ENCODE measurements at regions not wholly inside any gene's neighbourhood (a gene's known extent, or its start where the extent isn't known, plus 50 kb on each side); places are given as distances from the start of the nearest gene placed in this dataset.

GRCh38 chr15:96524676-96525417 lies 194.3 kb downstream of the NR2F2 start:
- ChIA-PET CTCF (interaction anchor here (0.6 kb wide), 1 partner anchor 1855 kb away, joined by 4 read pairs; no protein-coding TSS in a partner anchor), POLR2A (no interaction called here)
- no peaks in the 10 kb centered on the region for H3K9me3 ChIP-seq (ENCODE audit: control insufficient read depth, insufficient read depth, low read depth, low read length)
- H3K4me1 ChIP-seq (ENCODE audit: control insufficient read depth, insufficient read depth, low read length), result no peaks in the 10 kb centered on the region
- no peak overlapping the region for H3K27ac ChIP-seq (ENCODE audit: extremely low read depth, low read depth, low read length)
- H3K36me3 ChIP-seq (ENCODE audit: control insufficient read depth in 2 of 2, insufficient read depth in 1 of 2, low read length in 2 of 2), result no peaks in the 10 kb centered on the region
- H3K4me3 ChIP-seq (ENCODE audit: low read depth, low read length), result no peak overlapping the region
- TF ChIP-seq ZNF521 (tag by site-specific recombination; IDR thresholded peaks at IDR 0.05) (no peak), KLF16 (tag by site-specific recombination; IDR thresholded peaks at IDR 0.05) (no peak), ZSCAN30 (tag by site-specific recombination; IDR thresholded peaks at IDR 0.05) (no peak), GLIS2 (tag by site-specific recombination; IDR thresholded peaks at IDR 0.05) (no peak), ZNF202 (tag by site-specific recombination; IDR thresholded peaks at IDR 0.05; ENCODE audit: borderline replicate concordance) (no peak), ZNF776 (tag by site-specific recombination; IDR thresholded peaks at IDR 0.05; ENCODE audit: borderline replicate concordance) (no peak), ZBTB1 (tag by site-specific recombination; IDR thresholded peaks at IDR 0.05) (no peak), ZBTB10 (tag by site-specific recombination; IDR thresholded peaks at IDR 0.05) (no peak), SALL2 (tag by site-specific recombination; IDR thresholded peaks at IDR 0.05; ENCODE audit: borderline replicate concordance) (no peak), ZNF747 (tag by site-specific recombination; IDR thresholded peaks at IDR 0.05) (no peak), ZNF768 (tag by site-specific recombination; IDR thresholded peaks at IDR 0.05) (no peak), ZNF692 (tag by site-specific recombination; IDR thresholded peaks at IDR 0.05) (no peak), ZNF155 (tag by site-specific recombination; IDR thresholded peaks at IDR 0.05) (no peak), ZNF629 (tag by site-specific recombination; IDR thresholded peaks at IDR 0.05) (no peak)
- TF ChIP-seq, protein P1, sequence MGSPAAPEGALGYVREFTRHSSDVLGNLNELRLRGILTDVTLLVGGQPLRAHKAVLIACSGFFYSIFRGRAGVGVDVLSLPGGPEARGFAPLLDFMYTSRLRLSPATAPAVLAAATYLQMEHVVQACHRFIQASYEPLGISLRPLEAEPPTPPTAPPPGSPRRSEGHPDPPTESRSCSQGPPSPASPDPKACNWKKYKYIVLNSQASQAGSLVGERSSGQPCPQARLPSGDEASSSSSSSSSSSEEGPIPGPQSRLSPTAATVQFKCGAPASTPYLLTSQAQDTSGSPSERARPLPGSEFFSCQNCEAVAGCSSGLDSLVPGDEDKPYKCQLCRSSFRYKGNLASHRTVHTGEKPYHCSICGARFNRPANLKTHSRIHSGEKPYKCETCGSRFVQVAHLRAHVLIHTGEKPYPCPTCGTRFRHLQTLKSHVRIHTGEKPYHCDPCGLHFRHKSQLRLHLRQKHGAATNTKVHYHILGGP (tag by site-specific recombination; IDR thresholded peaks at IDR 0.05), result no peak
- TF ChIP-seq, protein P2, sequence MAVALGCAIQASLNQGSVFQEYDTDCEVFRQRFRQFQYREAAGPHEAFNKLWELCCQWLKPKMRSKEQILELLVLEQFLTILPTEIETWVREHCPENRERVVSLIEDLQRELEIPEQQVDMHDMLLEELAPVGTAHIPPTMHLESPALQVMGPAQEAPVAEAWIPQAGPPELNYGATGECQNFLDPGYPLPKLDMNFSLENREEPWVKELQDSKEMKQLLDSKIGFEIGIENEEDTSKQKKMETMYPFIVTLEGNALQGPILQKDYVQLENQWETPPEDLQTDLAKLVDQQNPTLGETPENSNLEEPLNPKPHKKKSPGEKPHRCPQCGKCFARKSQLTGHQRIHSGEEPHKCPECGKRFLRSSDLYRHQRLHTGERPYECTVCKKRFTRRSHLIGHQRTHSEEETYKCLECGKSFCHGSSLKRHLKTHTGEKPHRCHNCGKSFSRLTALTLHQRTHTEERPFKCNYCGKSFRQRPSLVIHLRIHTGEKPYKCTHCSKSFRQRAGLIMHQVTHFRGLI (tag by site-specific recombination; IDR thresholded peaks at IDR 0.05), result no peak
- TF ChIP-seq, protein P3, sequence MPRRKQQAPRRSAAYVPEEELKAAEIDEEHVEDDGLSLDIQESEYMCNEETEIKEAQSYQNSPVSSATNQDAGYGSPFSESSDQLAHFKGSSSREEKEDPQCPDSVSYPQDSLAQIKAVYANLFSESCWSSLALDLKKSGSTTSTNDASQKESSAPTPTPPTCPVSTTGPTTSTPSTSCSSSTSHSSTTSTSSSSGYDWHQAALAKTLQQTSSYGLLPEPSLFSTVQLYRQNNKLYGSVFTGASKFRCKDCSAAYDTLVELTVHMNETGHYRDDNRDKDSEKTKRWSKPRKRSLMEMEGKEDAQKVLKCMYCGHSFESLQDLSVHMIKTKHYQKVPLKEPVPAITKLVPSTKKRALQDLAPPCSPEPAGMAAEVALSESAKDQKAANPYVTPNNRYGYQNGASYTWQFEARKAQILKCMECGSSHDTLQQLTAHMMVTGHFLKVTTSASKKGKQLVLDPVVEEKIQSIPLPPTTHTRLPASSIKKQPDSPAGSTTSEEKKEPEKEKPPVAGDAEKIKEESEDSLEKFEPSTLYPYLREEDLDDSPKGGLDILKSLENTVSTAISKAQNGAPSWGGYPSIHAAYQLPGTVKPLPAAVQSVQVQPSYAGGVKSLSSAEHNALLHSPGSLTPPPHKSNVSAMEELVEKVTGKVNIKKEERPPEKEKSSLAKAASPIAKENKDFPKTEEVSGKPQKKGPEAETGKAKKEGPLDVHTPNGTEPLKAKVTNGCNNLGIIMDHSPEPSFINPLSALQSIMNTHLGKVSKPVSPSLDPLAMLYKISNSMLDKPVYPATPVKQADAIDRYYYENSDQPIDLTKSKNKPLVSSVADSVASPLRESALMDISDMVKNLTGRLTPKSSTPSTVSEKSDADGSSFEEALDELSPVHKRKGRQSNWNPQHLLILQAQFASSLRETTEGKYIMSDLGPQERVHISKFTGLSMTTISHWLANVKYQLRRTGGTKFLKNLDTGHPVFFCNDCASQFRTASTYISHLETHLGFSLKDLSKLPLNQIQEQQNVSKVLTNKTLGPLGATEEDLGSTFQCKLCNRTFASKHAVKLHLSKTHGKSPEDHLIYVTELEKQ (tag by site-specific recombination; IDR thresholded peaks at IDR 0.05; ENCODE audit: borderline replicate concordance), result no peak
- TF ChIP-seq, protein P4, sequence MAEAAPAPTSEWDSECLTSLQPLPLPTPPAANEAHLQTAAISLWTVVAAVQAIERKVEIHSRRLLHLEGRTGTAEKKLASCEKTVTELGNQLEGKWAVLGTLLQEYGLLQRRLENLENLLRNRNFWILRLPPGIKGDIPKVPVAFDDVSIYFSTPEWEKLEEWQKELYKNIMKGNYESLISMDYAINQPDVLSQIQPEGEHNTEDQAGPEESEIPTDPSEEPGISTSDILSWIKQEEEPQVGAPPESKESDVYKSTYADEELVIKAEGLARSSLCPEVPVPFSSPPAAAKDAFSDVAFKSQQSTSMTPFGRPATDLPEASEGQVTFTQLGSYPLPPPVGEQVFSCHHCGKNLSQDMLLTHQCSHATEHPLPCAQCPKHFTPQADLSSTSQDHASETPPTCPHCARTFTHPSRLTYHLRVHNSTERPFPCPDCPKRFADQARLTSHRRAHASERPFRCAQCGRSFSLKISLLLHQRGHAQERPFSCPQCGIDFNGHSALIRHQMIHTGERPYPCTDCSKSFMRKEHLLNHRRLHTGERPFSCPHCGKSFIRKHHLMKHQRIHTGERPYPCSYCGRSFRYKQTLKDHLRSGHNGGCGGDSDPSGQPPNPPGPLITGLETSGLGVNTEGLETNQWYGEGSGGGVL (tag by site-specific recombination; IDR thresholded peaks at IDR 0.05), result no peak
- TF ChIP-seq, protein P5, sequence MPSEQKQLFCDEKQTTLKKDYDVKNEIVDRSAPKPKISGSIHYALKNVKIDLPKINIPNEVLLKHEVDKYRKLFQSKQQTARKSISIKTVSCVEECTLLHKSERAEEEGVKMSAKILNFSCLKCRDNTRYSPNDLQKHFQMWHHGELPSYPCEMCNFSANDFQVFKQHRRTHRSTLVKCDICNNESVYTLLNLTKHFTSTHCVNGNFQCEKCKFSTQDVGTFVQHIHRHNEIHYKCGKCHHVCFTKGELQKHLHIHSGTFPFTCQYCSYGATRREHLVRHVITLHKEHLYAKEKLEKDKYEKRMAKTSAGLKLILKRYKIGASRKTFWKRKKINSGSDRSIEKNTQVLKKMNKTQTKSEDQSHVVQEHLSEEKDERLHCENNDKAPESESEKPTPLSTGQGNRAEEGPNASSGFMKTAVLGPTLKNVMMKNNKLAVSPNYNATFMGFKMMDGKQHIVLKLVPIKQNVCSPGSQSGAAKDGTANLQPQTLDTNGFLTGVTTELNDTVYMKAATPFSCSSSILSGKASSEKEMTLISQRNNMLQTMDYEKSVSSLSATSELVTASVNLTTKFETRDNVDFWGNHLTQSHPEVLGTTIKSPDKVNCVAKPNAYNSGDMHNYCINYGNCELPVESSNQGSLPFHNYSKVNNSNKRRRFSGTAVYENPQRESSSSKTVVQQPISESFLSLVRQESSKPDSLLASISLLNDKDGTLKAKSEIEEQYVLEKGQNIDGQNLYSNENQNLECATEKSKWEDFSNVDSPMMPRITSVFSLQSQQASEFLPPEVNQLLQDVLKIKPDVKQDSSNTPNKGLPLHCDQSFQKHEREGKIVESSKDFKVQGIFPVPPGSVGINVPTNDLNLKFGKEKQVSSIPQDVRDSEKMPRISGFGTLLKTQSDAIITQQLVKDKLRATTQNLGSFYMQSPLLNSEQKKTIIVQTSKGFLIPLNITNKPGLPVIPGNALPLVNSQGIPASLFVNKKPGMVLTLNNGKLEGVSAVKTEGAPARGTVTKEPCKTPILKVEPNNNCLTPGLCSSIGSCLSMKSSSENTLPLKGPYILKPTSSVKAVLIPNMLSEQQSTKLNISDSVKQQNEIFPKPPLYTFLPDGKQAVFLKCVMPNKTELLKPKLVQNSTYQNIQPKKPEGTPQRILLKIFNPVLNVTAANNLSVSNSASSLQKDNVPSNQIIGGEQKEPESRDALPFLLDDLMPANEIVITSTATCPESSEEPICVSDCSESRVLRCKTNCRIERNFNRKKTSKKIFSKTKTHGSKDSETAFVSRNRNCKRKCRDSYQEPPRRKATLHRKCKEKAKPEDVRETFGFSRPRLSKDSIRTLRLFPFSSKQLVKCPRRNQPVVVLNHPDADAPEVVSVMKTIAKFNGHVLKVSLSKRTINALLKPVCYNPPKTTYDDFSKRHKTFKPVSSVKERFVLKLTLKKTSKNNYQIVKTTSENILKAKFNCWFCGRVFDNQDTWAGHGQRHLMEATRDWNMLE (tag by site-specific recombination; conservative IDR thresholded peaks at IDR 0.05; ENCODE audit: low read depth), result no peak

Data from HEK293 (cell line).